GM12892 (cell line): ENCODE measurements at regions not wholly inside any gene's neighbourhood (a gene's known extent, or its start where the extent isn't known, plus 50 kb on each side); places are given as distances from the start of the nearest gene placed in this dataset.

Source experiments
- POLR2A ChIP-seq: IDR thresholded peaks from 2 replicates; pipeline ENCODE4 v1.6.1; 2011; ENCODE audit warnings: low read depth, low read length, control low read depth
- TAF1 ChIP-seq: IDR thresholded peaks from 2 replicates; pipeline ENCODE4 v1.6.1; 2011; ENCODE audit warnings: low read depth, mild to moderate bottlenecking, control low read depth, low read length, borderline replicate concordance

DNA sequence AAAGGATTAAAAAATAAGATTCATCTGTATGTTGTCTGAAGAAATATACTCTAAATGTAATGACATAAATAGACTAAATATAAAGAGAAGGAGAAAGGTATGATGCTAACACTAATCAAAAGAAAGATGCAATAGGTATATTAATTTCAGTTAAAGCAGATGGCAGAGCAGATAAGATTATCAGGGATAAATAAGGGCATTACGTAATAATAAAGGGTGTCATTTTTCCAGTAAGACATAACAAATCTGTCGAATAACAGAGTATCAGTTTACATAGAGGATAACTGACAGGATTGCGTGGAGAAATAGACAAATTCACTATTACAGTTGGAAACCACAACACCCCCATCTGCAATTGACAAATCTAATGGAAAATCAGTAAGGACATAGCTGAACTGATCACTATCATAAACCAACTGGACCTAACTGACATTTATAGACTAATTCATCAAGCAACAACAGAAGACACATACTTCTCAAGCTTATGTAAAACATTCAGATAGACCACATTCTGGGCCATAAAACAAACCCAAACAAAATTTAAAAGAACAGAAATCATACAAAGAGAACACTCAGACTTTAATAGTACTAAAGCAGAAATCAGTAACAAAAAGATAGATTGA lies 384.1 kb upstream of the COBL start:
- TF ChIP-seq POLR2A (no peak), TAF1 (no peak)
